K562 (cell line): ENCODE measurements at regions not wholly inside any gene's neighbourhood (a gene's known extent, or its start where the extent isn't known, plus 50 kb on each side); places are given as distances from the start of the nearest gene placed in this dataset.

Experiments
- ATAC-seq: fragments of 200-7000 bp; cut with Tn5 transposase; 3 replicates; pipeline ENCODE4 v1.9.1; 2020; ENCODE audit warnings: moderate library complexity
- BruUV-seq: library from RNA; stranded (reverse); fragments of 400-500 nt; replicated peaks from 2 replicates; lab custom pipeline; 2021; lab: Mats Ljungman, UMichigan
- CTCF ChIA-PET: fragments of 300-600 bp; formaldehyde crosslinking; extraction: SDS; loops from one replicate; lab custom pipeline; 2021; ENCODE audit warnings: low intra/inter-chr PET ratio; lab: Yijun Ruan, JAX
- POLR2A ChIA-PET: fragments of 300-600, 350-650 bp; sonication (Branson Sonifier 250); formaldehyde crosslinking; extraction: SDS; loops from one replicate; lab custom pipeline; 2021; ENCODE audit warnings: antibody characterized with exemption, inconsistent platforms; lab: Yijun Ruan, JAX
- DNase-seq, 4 experiments: peaks; one replicate each; pipeline versions ENCODE4 v3.0.0 to v3.0.0-alpha.2; 2011 to 2018; ENCODE audit warnings: low spot score in 3 of 4, mixed read lengths in 3 of 4; ENCODE audit errors: extremely low read depth in 1 of 4
- FAIRE-seq: peaks from 2 replicates; lab custom pipeline; 2011; peaks lifted over from hg19 to GRCh38; lab: Jason Lieb, UNC
- H2AFZ ChIP-seq: 2 replicates; pipeline ENCODE4 v1.6.0; 2011; ENCODE audit warnings: low read depth, low read length, control low read depth, inconsistent platforms
- H3K27ac ChIP-seq: fragments of 200-600 bp; 3 replicates; pipeline ENCODE4 v1.8.0; 2011; ENCODE audit warnings: low read depth, mild to moderate bottlenecking, control low read depth, inconsistent platforms, low read length, moderate library complexity, mixed read lengths; ENCODE audit errors: extremely low read depth
- H3K27me3 ChIP-seq, 2 experiments: fragments of 300-600 bp in 1 of 2; 2 replicates in 1 of 2; 3 replicates in 1 of 2; pipeline versions ENCODE4 v1.6.0 to v1.8.0; 2011; ENCODE audit warnings: inconsistent platforms in 2 of 2, low read length in 2 of 2, mild to moderate bottlenecking in 1 of 2, mixed read lengths in 1 of 2, moderate library complexity in 1 of 2; ENCODE audit not compliant: control insufficient read depth in 2 of 2, insufficient read depth in 2 of 2
- H3K36me3 ChIP-seq: fragments of 300-600 bp; 3 replicates; pipeline ENCODE4 v1.8.0; 2011; ENCODE audit warnings: mild to moderate bottlenecking, low read length, inconsistent platforms; ENCODE audit not compliant: control insufficient read depth, insufficient read depth
- H3K4me1 ChIP-seq, 2 experiments: fragments of 200-600 bp in 1 of 2; replicated peaks in 1 of 2; 2 replicates in 1 of 2; 3 replicates in 1 of 2; pipeline versions ENCODE4 v1.5.1 to v1.8.0; 2011; ENCODE audit warnings: inconsistent platforms in 2 of 2, low read length in 2 of 2, mild to moderate bottlenecking in 1 of 2, mixed read lengths in 1 of 2, moderate library complexity in 1 of 2; ENCODE audit not compliant: control insufficient read depth in 2 of 2, insufficient read depth in 2 of 2
- H3K4me2 ChIP-seq: 2 replicates; pipeline ENCODE4 v1.6.1; 2011; ENCODE audit warnings: low read length, control low read depth, inconsistent platforms, mixed read lengths; ENCODE audit not compliant: insufficient read depth
- H3K4me3 ChIP-seq: fragments of 200-600 bp; sonication (generic), shearing (Covaris generic); 2 replicates; pipeline ENCODE4 v1.5.1; 2016; ENCODE audit warnings: control low read depth, inconsistent platforms
- H3K79me2 ChIP-seq: fragments of 200-600 bp; 3 replicates; pipeline ENCODE4 v1.8.0; 2011; ENCODE audit warnings: low read length, inconsistent platforms; ENCODE audit not compliant: control insufficient read depth, insufficient read depth
- H3K9ac ChIP-seq, 2 experiments: 2 replicates each; pipeline versions ENCODE4 v1.6.0 to v1.6.1; 2011; ENCODE audit warnings: low read depth in 2 of 2, low read length in 2 of 2, control low read depth in 1 of 2, inconsistent platforms in 1 of 2, mild to moderate bottlenecking in 1 of 2, mixed read lengths in 1 of 2; ENCODE audit not compliant: insufficient read depth in 1 of 2
- H3K9me1 ChIP-seq: one replicate; pipeline ENCODE4 v1.6.0; 2011; ENCODE audit warnings: inconsistent platforms, mild to moderate bottlenecking, low read length, moderate library complexity; ENCODE audit not compliant: control insufficient read depth, insufficient read depth
- H3K9me3 ChIP-seq: replicated peaks from 2 replicates; pipeline ENCODE4 v1.5.1; 2011; ENCODE audit warnings: low read depth, low read length, inconsistent platforms; ENCODE audit not compliant: control insufficient read depth, insufficient read depth
- H4K20me1 ChIP-seq: replicated peaks from 2 replicates; pipeline ENCODE4 v1.6.1; 2011; ENCODE audit warnings: low read length, inconsistent platforms, mixed read lengths; ENCODE audit not compliant: control insufficient read depth, insufficient read depth
- CAMTA2 ChIP-seq: fragments of 250-450 bp; sonication (Bioruptor Pico); conservative IDR thresholded peaks from 2 replicates; pipeline ENCODE4 v1.5.1; 2022
- CBFB ChIP-seq: sonication (generic); formaldehyde crosslinking; IDR thresholded peaks from 2 replicates; pipeline ENCODE4 v1.4.0; 2020; ENCODE audit warnings: mild to moderate bottlenecking, missing genetic modification reagents
- ELF4 ChIP-seq: fragments of 450-650 bp; formaldehyde crosslinking; IDR thresholded peaks from 2 replicates; pipeline ENCODE4 v1.4.0; 2022; ENCODE audit warnings: missing genetic modification characterization
- HDGF ChIP-seq: fragments of 450-650 bp; IDR thresholded peaks from 2 replicates; pipeline ENCODE4 v1.6.1; 2016
- HES1 ChIP-seq: fragments of 450-650 bp; IDR thresholded peaks from 2 replicates; pipeline ENCODE4 v1.6.1; 2016; ENCODE audit warnings: low read depth, mild to moderate bottlenecking, moderate library complexity
- LCOR ChIP-seq: sonication (generic); formaldehyde crosslinking; IDR thresholded peaks from 2 replicates; pipeline ENCODE4 v1.8.0; 2022; ENCODE audit warnings: mild to moderate bottlenecking, missing genetic modification reagents
- MTF1 ChIP-seq: fragments of 250-450 bp; sonication (Bioruptor Pico); IDR thresholded peaks from 2 replicates; pipeline ENCODE4 v1.9.0; 2021; ENCODE audit warnings: moderate library complexity, mild to moderate bottlenecking, inconsistent platforms, borderline replicate concordance
- NFIC ChIP-seq: fragments of 450-650 bp; IDR thresholded peaks from 2 replicates; pipeline ENCODE4 v1.6.1; 2017; ENCODE audit warnings: mild to moderate bottlenecking, inconsistent platforms
- SAFB2 ChIP-seq: fragments of 200-400 bp; formaldehyde crosslinking; IDR thresholded peaks from 2 replicates; pipeline ENCODE4 v1.6.1; 2018; ENCODE audit warnings: borderline replicate concordance, low read length, low read depth, moderate library complexity; ENCODE audit not compliant: severe bottlenecking
- SRSF9 ChIP-seq: fragments of 200-400 bp; formaldehyde crosslinking; IDR thresholded peaks from 2 replicates; pipeline ENCODE4 v1.6.1; 2017; ENCODE audit warnings: low read depth, low read length, borderline replicate concordance
- ZKSCAN3 ChIP-seq: fragments of 250-450 bp; sonication (Bioruptor Pico); IDR thresholded peaks from 2 replicates; pipeline ENCODE4 v1.4.0; 2020
- ZNF584 ChIP-seq: fragments of 200-800 bp; sonication (Bioruptor generic); IDR thresholded peaks from 2 replicates; pipeline ENCODE4 v1.6.1; 2016; ENCODE audit warnings: low read depth, mild to moderate bottlenecking, missing genetic modification characterization, missing compliant biosample characterization
- ZNF586 ChIP-seq: fragments of 450-650 bp; formaldehyde crosslinking; conservative IDR thresholded peaks from 2 replicates; pipeline ENCODE4 v1.4.0; 2020; ENCODE audit warnings: mild to moderate bottlenecking, moderate library complexity
- WGBS: fragments of 100-300 bp; shearing (Covaris generic); methylation state at CpG from one replicate; pipeline ENCODE4 v1.1.6; 2016; ENCODE audit warnings: low coverage, mixed read lengths; ENCODE audit not compliant: insufficient coverage; ENCODE audit errors: missing lambda C conversion rate; 5-methylcytosine and 5-hydroxymethylcytosine counted together
- in situ Hi-C: fragments of 300-500 bp; cut with MboI; formaldehyde crosslinking; loops from 4 replicates; pipeline ENCODE4 v1.15.0; 2018; ENCODE audit warnings: inconsistent platforms, mixed read lengths
- intact Hi-C: fragments of 100-400 bp; cut with micrococcal nuclease; formaldehyde crosslinking; loops from 2 replicates; pipeline ENCODE4 v1.14.2; 2022
- TF ChIP-seq, protein P1 (sequence below): fragments of 250-450 bp; sonication (Bioruptor Pico); IDR thresholded peaks from 2 replicates; pipeline ENCODE4 v1.5.0; 2020; ENCODE audit warnings: mild to moderate bottlenecking
- TF ChIP-seq, protein P2 (sequence below): fragments of 450-650 bp; IDR thresholded peaks from 2 replicates; pipeline ENCODE4 v1.6.1; 2016; ENCODE audit warnings: missing biosample characterization, missing genetic modification characterization
- TF ChIP-seq, protein P3 (sequence below): conservative IDR thresholded peaks from 2 replicates; pipeline ENCODE4 v1.6.1; 2011; ENCODE audit warnings: low read depth, mild to moderate bottlenecking, low read length; ENCODE audit not compliant: control insufficient read depth

GRCh38 chr7:47720141-47720906, 138.4 kb upstream of the TNS3 start:
- intact Hi-C loops: no loop called here
- Histone ChIP-seq H3K4me1 (no peaks in the 10 kb centered on the region), H3K27me3 (peaks cover 4 to 50% of the 10 kb centered on the region in 2 experiments; a peak in 2 of 5 replicates), H3K79me2 (no peaks in the 10 kb centered on the region), H2AFZ (no peak overlapping the region), H3K9me1 (no peaks in the 10 kb centered on the region), H3K36me3 (no peaks in the 10 kb centered on the region), H3K9me3 (no peaks in the 10 kb centered on the region), H4K20me1 (no peaks in the 10 kb centered on the region; the same call in 1 of the 2 replicates), H3K4me2 (no peak overlapping the region), H3K27ac (no peak overlapping the region), H3K4me3 (no peak overlapping the region), H3K9ac (no peak overlapping the region)
- in situ Hi-C loops: no loop called here
- no TSS peak for BruUV-seq
- ATAC-seq: no peak
- DNase-seq: no peak
- 2% methylated on average over 10 of the region's 12 CpGs for WGBS
- no peak for FAIRE-seq
- ChIA-PET CTCF (no interaction called here), POLR2A (interaction anchor here (0.6 kb wide), 1 partner anchor 231 kb away, joined by 4 read pairs; no protein-coding TSS in a partner anchor)
- TF ChIP-seq, protein P1, sequence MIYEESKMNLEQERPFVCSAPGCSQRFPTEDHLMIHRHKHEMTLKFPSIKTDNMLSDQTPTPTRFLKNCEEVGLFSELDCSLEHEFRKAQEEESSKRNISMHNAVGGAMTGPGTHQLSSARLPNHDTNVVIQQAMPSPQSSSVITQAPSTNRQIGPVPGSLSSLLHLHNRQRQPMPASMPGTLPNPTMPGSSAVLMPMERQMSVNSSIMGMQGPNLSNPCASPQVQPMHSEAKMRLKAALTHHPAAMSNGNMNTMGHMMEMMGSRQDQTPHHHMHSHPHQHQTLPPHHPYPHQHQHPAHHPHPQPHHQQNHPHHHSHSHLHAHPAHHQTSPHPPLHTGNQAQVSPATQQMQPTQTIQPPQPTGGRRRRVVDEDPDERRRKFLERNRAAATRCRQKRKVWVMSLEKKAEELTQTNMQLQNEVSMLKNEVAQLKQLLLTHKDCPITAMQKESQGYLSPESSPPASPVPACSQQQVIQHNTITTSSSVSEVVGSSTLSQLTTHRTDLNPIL: no peak
- TF ChIP-seq HES1 (no peak), HDGF (no peak), ZKSCAN3 (CRISPR knock-in tag) (no peak), ZNF584 (CRISPR knock-in tag) (no peak), NFIC (no peak), LCOR (CRISPR knock-in tag) (no peak), CBFB (no peak), SAFB2 (no peak), SRSF9 (no peak), CAMTA2 (no peak), MTF1 (CRISPR knock-in tag) (no peak), ELF4 (CRISPR knock-in tag) (no peak), ZNF586 (CRISPR knock-in tag) (no peak)
- TF ChIP-seq, protein P2, sequence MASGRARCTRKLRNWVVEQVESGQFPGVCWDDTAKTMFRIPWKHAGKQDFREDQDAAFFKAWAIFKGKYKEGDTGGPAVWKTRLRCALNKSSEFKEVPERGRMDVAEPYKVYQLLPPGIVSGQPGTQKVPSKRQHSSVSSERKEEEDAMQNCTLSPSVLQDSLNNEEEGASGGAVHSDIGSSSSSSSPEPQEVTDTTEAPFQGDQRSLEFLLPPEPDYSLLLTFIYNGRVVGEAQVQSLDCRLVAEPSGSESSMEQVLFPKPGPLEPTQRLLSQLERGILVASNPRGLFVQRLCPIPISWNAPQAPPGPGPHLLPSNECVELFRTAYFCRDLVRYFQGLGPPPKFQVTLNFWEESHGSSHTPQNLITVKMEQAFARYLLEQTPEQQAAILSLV (tag): no peak
- TF ChIP-seq, protein P3, sequence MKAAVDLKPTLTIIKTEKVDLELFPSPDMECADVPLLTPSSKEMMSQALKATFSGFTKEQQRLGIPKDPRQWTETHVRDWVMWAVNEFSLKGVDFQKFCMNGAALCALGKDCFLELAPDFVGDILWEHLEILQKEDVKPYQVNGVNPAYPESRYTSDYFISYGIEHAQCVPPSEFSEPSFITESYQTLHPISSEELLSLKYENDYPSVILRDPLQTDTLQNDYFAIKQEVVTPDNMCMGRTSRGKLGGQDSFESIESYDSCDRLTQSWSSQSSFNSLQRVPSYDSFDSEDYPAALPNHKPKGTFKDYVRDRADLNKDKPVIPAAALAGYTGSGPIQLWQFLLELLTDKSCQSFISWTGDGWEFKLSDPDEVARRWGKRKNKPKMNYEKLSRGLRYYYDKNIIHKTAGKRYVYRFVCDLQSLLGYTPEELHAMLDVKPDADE: no peak
